Sigmoid colon (tissue), 6 donors: ENCODE measurements at regions not wholly inside any gene's neighbourhood (a gene's known extent, or its start where the extent isn't known, plus 50 kb on each side); places are given as distances from the start of the nearest gene placed in this dataset.
A peak's percentile ranks its signal among the peaks of the same experiment; 100 is the strongest.

Experiments used
- DNase-seq: peaks from one replicate; pipeline ENCODE4 v3.0.0-alpha.2; 2019
- H3K27ac ChIP-seq, 4 donors: fragments of 200-600 bp; sonication (generic); one replicate each; pipeline ENCODE4 v1.5.1; 2016 to 2019; ENCODE audit warnings: mild to moderate bottlenecking in 1 of 4
- H3K27me3 ChIP-seq, 3 donors: fragments of 200-600 bp; sonication (generic); one replicate each; pipeline ENCODE4 v1.5.1; 2019; ENCODE audit warnings: mild to moderate bottlenecking in 1 of 3
- H3K36me3 ChIP-seq, 4 donors: fragments of 200-600 bp; sonication (generic); one replicate each; pipeline ENCODE4 v1.5.1; 2016 to 2019
- H3K4me1 ChIP-seq, 4 donors: fragments of 200-600 bp; sonication (generic); one replicate each; pipeline ENCODE4 v1.5.1; 2017 to 2019
- H3K4me3 ChIP-seq, 4 donors: fragments of 200-600 bp; sonication (generic); one replicate each; pipeline ENCODE4 v1.5.1; 2017 to 2019; ENCODE audit warnings: mild to moderate bottlenecking in 2 of 4, moderate library complexity in 1 of 4
- H3K9me3 ChIP-seq, 4 donors: fragments of 200-600 bp in 3 of 4; sonication (generic) in 3 of 4; one replicate each; pipeline versions ENCODE4 v1.5.1 to v1.6.1; 2013 to 2019
- CTCF ChIP-seq, 4 experiments: fragments of 450-650 bp in 3 of 4; fragments of 200-600 bp in 1 of 4; IDR thresholded peaks; one replicate each; pipeline ENCODE4 v1.5.1; 2016 to 2019; ENCODE audit warnings: antibody characterized with exemption in 4 of 4, mild to moderate bottlenecking in 3 of 4, moderate library complexity in 2 of 4
- EP300 ChIP-seq, 4 donors: sonication (generic); formaldehyde crosslinking; IDR thresholded peaks; one replicate each; pipeline ENCODE4 v1.6.1; 2017; ENCODE audit warnings: antibody characterized with exemption in 4 of 4
- POLR2A ChIP-seq, 2 donors: fragments of 450-650 bp; IDR thresholded peaks; one replicate each; pipeline ENCODE4 v1.6.1; 2016; ENCODE audit warnings: antibody characterized with exemption in 2 of 2, mild to moderate bottlenecking in 2 of 2, moderate library complexity in 2 of 2
- POLR2AphosphoS5 ChIP-seq, 4 donors: sonication (generic); formaldehyde crosslinking; IDR thresholded peaks; one replicate each; pipeline ENCODE4 v1.6.1; 2017; ENCODE audit warnings: antibody characterized with exemption in 4 of 4
- WGBS, 2 donors: extraction: QIAGEN DNeasy Blood & Tissue Kit; methylation state at CpG; one replicate each; pipeline ENCODE4 v1.1.7; 2013; 5-methylcytosine and 5-hydroxymethylcytosine counted together
- intact Hi-C: fragments of 100-400 bp; cut with DNase I; formaldehyde crosslinking; loops from one replicate; pipeline ENCODE4 v1.15.1; 2023
- donor health status: healthy with polysubstance abuse.
- donor health status: healthy.

- H3K4me3 ChIP-seq = no peak overlapping the region
- peaks cover 0 to 7% (median 0%) of the 10 kb centered on the region in 4 donors for H3K4me1 ChIP-seq
- no peaks in the 10 kb centered on the region for H3K9me3 ChIP-seq
- H3K27me3 ChIP-seq = no peaks in the 10 kb centered on the region
- intact Hi-C loops = no loop called here
- no peak for TF ChIP-seq POLR2AphosphoS5 (IDR thresholded peaks at IDR 0.05)
- no peak for TF ChIP-seq EP300 (IDR thresholded peaks at IDR 0.05)
- TF ChIP-seq POLR2A (IDR thresholded peaks at IDR 0.05) = no peak
- TF ChIP-seq CTCF (IDR thresholded peaks at IDR 0.05) = no peak
- 67 to 72% methylated on average over 5 of the region's 5 CpGs for WGBS, 2 donors
- no peaks in the 10 kb centered on the region for H3K36me3 ChIP-seq
- no peak for DNase-seq
- no peak overlapping the region for H3K27ac ChIP-seq
Observed at GRCh38 chr18:59818769-59819168, 81.0 kb upstream of the PMAIP1 start.

GRCh38 chr18:59814891-59815290, 84.9 kb upstream of the PMAIP1 start:
- WGBS, 2 donors = 79 to 86% methylated on average over 7 of the region's 7 CpGs
- TF ChIP-seq POLR2AphosphoS5 (IDR thresholded peaks at IDR 0.05) (peak in 1 of 4 donors; percentile 11), EP300 (IDR thresholded peaks at IDR 0.05) (no peak)
- H3K36me3 ChIP-seq = no peaks in the 10 kb centered on the region
- DNase-seq = no peak
- H3K4me3 ChIP-seq = no peak overlapping the region
- no peaks in the 10 kb centered on the region for H3K9me3 ChIP-seq
- no peak overlapping the region for H3K27ac ChIP-seq
- no peaks in the 10 kb centered on the region for H3K27me3 ChIP-seq
- no peaks in the 10 kb centered on the region for H3K4me1 ChIP-seq
- intact Hi-C loops = no loop called here

GRCh38 chr18:59813942-59814341, 85.9 kb upstream of the PMAIP1 start:
- TF ChIP-seq POLR2A (IDR thresholded peaks at IDR 0.05) = no peak
- TF ChIP-seq CTCF (IDR thresholded peaks at IDR 0.05) = no peak
- no peak for TF ChIP-seq EP300 (IDR thresholded peaks at IDR 0.05)
- TF ChIP-seq POLR2AphosphoS5 (IDR thresholded peaks at IDR 0.05) = no peak
- H3K27me3 ChIP-seq = no peaks in the 10 kb centered on the region
- WGBS, 2 donors = 3 to 6% methylated on average over 1 of the region's 1 CpG
- no peaks in the 10 kb centered on the region for H3K36me3 ChIP-seq
- H3K4me3 ChIP-seq = no peak overlapping the region
- intact Hi-C loops = no loop called here
- no peak overlapping the region for H3K27ac ChIP-seq
- no peaks in the 10 kb centered on the region for H3K4me1 ChIP-seq
- DNase-seq = no peak
- H3K9me3 ChIP-seq = no peaks in the 10 kb centered on the region

- Histone ChIP-seq H3K4me3 (no peak overlapping the region), H3K27me3 (no peaks in the 10 kb centered on the region), H3K9me3 (no peaks in the 10 kb centered on the region), H3K36me3 (no peaks in the 10 kb centered on the region), H3K4me1 (no peaks in the 10 kb centered on the region), H3K27ac (no peak overlapping the region)
- intact Hi-C loops = no loop called here
- TF ChIP-seq POLR2A (IDR thresholded peaks at IDR 0.05) (no peak), POLR2AphosphoS5 (IDR thresholded peaks at IDR 0.05) (no peak), CTCF (IDR thresholded peaks at IDR 0.05) (no peak), EP300 (IDR thresholded peaks at IDR 0.05) (no peak)
- 16 to 38% methylated on average over 2 of the region's 2 CpGs for WGBS, 2 donors
- DNase-seq = no peak
Observed at GRCh38 chr18:59810735-59811520, 88.9 kb upstream of the PMAIP1 start.

- no peak for DNase-seq
- H3K9me3 ChIP-seq = no peaks in the 10 kb centered on the region
- TF ChIP-seq CTCF (IDR thresholded peaks at IDR 0.05) (no peak), POLR2A (IDR thresholded peaks at IDR 0.05) (no peak), EP300 (IDR thresholded peaks at IDR 0.05) (no peak), POLR2AphosphoS5 (IDR thresholded peaks at IDR 0.05) (no peak)
- 78 to 85% methylated on average over 6 of the region's 6 CpGs for WGBS, 2 donors
- H3K27ac ChIP-seq = no peak overlapping the region
- intact Hi-C loops = no loop called here
- H3K27me3 ChIP-seq = no peaks in the 10 kb centered on the region
- no peaks in the 10 kb centered on the region for H3K36me3 ChIP-seq
- H3K4me3 ChIP-seq = no peak overlapping the region
- no peaks in the 10 kb centered on the region for H3K4me1 ChIP-seq
Observed at GRCh38 chr18:59810183-59810582, 89.6 kb upstream of the PMAIP1 start.
